ENCODE measurements at regions not wholly inside any gene's neighbourhood (a gene's known extent, or its start where the extent isn't known, plus 50 kb on each side); places are given as distances from the start of the nearest gene placed in this dataset.

DNA sequence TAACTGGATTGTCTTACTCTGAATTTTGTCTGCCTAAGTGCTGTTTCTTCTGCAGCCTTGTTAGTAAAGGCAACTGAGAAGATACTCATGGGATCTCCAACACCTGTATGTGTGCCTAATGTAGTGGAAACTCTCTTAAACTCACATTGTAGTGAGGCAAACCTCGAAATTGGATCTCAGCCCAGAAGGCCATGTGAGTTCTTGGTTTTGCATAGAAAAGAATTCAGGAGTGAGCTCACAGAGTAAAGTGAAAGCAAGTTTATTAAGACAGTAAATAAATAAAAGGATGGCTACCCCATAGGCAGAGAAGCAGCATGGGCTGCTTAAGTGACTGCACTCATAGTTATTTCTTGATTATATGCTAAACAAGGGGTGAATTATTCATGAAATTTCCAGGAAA is 1344.7 kb downstream of the NCAM2 start:
- TF ChIP-seq, protein P1, sequence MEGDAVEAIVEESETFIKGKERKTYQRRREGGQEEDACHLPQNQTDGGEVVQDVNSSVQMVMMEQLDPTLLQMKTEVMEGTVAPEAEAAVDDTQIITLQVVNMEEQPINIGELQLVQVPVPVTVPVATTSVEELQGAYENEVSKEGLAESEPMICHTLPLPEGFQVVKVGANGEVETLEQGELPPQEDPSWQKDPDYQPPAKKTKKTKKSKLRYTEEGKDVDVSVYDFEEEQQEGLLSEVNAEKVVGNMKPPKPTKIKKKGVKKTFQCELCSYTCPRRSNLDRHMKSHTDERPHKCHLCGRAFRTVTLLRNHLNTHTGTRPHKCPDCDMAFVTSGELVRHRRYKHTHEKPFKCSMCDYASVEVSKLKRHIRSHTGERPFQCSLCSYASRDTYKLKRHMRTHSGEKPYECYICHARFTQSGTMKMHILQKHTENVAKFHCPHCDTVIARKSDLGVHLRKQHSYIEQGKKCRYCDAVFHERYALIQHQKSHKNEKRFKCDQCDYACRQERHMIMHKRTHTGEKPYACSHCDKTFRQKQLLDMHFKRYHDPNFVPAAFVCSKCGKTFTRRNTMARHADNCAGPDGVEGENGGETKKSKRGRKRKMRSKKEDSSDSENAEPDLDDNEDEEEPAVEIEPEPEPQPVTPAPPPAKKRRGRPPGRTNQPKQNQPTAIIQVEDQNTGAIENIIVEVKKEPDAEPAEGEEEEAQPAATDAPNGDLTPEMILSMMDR (IDR thresholded peaks at IDR 0.05): no peak
- TF ChIP-seq POLR2A (IDR thresholded peaks at IDR 0.05): no peak
